ENCODE measurements at regions not wholly inside any gene's neighbourhood (a gene's known extent, or its start where the extent isn't known, plus 50 kb on each side); places are given as distances from the start of the nearest gene placed in this dataset.

DNA sequence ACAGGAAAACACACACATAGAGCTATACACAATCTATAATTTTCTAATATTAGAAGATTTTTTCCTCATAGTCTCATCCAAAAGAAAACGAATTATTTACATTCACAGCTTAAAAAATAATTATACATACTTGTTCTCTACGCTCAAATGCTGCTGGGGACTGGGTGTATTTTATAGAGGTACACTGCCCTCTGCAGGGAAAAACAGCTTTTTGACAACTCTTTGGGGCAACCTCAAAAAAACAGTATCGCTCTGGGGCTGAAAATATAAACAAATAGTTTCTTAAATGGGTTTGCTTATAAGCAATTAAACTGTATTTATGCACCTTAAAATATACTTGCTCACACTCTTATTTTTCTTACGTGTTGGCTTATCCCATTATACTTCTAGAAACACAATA is 261.8 kb upstream of the PSMD7 start:
- peak; percentile 56 for DNase-seq

DNA sequence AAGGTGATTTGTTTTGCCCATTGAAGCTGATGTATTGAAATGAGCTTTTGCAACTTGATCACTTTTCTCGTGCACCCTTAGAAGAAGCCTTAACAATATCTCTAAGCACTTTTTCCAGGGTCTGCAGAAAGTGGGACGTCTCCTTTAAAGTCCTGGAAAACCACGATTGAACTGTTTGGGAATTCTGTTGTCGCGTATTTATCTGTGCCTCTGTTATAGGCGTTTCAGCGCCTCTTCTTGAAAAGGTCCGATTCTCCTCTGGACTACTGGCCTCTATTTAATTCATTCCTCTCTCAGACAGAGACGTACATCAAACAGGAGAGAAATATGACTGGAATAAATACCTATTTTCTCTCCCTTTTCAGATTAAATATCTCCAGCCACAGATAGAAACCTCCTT is 262.4 kb upstream of the PSMD7 start:
- DNase-seq: peak; percentile 8

DNA sequence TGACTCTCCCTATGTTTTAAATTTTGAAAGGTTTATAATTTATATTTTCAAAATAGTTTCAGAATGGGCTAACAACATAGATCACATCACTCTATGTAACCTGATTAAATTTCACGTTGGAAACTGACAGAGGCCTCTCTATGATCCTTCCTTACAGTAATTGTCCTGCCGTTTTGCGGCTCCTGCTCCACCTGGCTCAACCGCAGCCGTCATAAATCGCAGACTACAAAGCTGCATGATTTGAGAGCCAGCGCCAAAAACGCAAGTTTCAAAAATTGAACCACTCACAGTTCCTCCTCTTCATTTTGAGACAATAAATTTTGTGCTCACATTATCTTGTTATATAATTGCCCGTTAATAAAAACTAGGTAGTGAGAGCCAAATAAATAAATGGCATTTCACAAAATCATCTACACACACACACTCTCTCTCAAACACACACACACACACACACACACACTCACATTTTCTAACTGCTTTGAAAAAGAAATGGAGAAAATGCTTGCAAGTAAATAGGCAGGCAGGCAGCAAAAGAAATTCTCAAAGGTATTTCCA is 263.1 kb upstream of the PSMD7 start:
- no peak for DNase-seq

DNA sequence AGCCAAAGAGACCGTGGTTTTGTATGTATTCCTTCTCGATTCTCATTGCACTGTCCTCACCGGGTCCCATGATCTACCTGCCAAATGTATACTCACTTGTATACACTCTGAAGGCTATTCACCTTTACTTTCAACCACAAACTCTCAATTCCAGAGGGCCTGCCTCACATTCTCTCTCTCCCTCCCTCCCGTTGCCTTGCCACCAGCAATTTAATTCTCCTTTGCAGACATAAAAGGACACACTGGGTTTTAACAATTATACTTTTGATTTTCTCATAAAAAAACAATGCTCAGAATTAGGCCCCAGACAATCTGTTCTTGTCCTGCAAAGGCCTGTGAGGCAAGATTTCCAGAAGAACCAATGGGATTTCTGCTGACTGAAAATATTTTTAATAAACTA is 265.1 kb upstream of the PSMD7 start:
- DNase-seq: no peak

DNA sequence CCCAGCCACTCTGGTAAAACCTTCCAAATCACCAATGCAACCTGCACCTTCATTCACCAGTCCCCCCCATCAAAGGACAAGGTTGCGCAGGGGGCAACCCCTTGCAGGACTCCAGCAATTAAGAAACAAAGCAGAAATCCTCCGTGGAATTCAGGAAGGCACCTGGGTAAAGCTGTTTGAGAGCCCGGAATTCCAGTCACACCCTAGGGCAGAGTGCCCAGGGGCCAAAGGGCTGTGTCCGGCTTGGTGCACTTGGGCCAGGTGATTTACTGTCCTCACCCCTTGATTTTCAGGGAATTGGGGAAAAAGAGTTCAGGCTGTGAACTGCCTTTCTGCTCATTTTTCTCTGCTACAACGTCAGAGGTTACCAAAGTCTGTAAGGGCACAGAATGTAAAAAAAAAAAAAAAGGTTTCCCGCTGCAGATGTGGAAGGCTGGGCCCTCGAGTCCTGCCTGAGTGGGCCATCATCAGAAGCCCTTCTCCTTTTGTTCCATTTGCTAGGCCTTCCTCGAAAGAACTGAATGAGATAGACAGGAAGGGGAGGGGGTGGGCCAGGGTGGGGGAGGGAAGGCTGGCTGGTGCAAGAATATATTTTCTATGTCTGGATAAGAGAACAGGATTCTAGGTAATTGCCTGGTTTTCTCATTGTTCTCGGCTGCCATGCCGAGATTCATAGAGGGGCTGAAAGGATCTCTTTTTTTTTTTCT is 266.5 kb upstream of the PSMD7 start:
- no peak for DNase-seq

DNA sequence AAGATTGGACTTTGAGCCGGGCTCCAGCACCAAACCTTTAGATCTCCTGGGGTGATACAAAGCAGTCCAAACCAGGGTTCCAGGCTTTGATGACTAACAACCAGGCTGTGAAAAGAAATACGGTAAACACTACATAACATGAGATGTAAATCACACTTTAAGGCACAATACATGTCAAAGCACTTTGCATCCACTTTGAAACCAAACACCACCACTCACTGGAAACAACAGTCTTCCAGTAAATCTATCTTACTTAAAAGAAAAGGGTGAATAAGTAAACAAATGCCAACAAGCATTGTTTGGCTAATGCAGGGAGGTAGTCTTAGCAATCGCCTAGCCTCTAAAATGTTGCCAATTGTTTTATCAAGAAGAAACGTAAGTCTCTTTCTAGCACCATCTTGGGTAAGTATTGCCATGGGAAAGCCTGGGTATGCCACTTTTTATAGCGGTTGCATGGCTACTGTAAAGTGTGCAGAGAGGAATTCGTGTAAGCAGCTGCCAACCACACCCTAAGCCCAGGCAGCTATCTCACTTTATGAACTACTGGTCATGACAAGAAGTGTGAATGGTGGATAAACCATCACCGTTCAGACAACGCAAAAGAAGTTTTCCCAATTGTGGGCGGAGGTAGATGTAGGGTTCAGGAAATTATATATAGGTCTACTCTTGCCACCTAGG is 267.4 kb upstream of the PSMD7 start:
- DNase-seq: no peak

DNA sequence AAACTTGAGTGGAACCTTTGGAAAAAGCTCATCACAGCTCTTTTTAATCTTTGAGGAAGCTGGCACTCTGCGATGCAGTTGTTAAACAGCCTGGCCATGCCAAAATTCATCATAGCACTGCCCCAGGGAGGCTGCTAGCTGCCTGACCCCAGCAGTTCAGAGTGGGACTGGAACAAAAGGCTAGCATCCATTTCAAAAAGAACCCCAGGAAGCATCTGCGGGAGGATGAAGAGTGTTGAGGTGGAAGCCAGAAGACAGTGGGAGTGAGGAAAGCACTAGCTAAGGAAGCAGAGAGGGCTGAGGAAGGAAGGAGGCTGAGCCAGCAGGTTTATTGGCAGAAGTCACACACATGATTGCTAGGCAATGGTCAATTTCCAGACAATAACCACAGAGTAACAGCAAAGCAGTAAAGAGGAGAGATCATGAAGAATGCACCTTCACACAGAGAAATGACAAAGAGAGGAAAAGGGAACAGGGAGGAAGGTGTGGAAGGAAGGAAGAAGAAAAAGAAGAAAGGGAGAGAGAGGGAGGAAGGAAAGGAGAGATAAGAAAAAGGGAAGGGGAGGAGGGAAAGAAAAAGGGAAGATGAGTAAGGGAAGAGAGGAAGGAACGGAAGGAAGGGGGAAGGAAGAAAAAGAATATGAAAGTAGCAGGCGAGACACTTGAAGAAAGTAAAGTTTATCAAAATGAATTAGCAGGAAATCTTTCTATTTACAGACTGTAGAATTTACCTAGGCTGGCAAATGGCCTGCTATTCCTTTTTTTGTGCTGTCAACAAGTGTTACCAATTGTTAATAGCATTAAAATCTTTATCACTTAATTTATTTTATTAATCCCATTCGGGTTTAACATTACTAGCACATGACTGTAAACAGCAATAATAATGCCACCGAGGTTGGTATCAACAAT is 270.0 kb upstream of the PSMD7 start:
- no peak for DNase-seq

DNA sequence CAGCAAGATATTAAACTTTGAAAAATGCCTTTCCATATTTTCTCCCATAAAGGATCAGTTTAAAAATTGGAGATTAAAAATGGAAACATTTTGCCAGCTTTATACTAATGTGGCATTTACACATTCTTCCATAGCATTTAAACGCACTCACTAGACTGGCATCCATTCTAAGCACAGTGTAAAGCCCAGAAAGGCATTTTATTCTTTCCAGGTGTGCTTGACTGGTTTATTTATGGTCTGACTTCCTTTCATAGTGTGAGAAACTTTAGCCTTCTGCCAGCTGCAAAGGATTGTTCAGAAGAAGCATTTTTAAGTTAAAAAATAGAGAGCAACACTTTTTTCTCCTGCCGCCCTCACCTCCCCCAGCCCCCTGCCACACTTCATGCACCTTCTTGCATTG is 271.7 kb upstream of the PSMD7 start:
- DNase-seq: no peak

DNA sequence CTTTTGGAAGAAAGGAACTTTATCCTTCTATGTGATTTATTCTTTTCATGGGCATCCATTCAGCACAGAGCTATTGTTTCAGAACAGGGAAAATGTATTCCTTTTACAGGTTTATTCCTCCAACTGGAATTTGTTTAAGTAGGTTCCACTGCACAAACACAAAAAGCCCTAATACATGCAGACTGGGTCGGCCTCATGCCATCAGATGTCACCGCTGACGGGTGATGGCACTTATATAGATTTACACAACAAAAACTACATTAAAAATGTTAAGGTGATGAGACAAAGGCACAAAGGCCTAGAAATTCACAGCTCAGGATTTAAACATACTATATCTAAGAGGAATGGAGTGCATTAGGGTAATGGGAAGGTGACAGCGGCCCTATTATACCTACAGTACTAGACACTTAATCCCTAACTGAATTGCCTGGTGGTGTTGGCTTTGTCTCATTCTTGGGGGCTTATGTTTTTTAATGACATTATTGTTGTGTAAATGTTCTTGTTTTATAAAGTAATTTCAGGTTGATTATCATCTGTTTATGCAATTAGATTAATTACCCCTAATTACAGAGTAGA is 276.4 kb upstream of the PSMD7 start:
- no peak for DNase-seq

DNA sequence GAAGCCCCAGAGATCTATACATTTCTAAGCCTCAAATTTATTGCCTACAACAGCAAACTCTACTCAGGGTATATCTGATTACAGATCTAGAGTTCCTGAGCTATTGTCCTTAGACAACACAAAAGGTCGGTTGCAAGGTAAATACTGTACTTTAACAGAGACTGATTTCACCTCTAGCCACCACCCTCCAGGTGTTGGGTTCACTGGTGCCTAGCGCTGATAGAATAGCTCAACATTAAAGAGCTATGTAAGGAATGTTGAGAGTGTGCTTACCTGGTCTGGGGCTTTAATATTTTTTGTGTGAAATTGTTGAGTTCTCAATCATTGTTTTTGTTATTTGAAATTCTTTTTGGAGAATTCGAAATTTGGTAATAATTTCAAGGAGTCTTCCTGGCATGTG is 277.0 kb upstream of the PSMD7 start:
- DNase-seq: no peak

DNA sequence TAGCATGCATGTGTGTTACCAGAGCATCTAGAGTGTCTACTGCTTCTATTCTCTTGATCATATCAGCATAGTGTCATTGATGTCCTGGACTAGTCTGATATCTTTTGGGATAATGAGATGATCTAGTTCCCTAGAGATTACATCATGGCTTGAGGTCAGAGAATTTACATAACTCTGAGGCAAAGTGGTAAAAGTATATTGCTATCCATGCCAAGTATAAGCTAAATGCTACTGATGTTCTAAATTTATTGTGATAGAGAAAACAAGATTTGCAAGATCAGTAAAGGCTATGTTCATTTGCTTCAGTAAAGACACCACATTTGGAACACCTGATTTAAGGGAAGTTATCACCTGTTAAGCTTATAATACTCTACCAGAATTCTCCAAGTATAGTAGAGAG is 280.7 kb upstream of the PSMD7 start:
- no peak for DNase-seq

DNA sequence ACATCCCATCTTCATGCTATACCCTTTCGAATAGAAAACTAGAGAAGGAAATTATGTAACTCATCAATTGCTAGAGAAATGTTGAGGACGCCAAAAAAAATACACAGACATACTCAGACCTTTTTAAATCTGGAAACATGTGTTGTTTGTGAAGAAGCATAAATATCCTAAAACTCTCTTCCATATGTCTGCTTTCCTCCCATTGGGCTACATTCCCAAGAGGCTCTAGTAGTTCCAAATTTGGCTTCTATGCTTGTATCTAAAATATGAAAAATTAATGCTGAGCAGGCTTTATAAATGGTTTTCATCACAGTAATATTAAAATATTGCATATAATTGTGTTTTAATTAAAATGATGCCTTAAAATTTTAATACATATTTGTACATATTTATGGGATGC is 297.9 kb upstream of the PSMD7 start:
- DNase-seq: peak; percentile 17

DNA sequence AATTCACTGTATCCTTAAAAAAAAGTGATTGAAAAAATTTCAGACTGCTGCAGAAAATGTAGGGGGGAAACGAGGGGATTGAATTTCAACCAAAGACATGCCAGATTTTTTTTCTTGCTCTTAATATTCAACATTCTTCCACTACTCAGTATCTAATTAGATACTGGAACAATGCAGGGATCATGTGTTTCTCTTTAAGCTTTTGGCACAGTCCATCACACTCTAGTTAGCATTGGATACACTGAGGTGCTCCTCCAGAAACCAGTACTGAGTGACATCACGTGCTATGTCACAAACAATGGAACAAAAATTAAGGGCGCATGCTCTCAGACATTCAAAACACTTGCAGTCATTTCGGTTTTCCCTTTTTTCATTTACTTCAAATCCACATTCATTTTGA is 298.6 kb upstream of the PSMD7 start:
- peak; percentile 74 for DNase-seq

DNA sequence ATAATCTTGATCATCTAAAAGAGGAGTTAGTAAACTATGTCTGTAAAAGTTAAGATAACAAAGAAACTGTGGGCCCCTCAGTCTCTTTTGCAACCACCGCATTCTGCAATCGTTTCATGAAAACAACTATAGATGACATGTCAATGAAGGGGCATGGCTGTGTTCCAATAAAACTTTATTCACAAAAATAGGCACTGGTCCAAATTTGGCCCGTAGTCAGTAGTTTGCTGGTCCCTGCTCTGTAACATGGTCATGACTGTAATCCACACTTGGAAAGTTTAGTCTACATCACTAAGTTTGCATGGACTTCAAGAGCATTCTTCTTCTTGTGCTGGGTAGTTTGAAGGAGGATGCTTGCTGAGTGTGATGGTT is 299.3 kb upstream of the PSMD7 start:
- DNase-seq: peak; percentile 16

DNA sequence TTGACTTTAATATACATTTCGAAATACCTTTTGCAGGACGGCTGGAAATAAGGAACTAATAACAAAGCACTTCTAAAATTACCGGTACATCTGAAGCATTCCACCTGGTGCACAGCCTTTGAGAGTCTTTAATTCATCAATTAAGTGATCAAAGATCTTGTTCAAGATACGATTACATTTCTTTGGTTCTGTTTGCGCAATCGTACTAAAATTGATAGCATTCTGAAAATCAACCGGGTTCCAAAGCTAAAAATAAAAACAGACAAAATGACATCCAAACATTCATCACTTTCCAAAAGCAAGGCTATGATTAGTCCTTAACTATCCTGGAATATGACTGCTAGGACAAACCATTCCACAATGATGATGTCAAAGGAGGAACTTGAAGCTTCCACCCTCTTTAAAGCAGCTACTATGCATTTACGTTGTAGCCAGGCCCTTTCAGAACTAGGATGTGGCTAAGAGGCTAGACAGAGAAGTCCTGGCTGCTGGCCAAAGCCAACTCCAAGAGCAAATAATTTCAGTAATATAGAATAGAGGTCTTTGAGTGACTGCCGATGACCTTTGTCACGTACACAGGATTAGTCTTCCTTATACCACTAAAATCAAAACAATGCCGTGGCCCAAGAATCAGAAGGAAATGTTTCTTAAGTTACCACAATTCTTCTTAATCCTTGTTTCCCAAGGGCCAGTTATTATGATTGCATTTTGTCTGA is 299.8 kb upstream of the PSMD7 start:
- peak; percentile 7 for DNase-seq

DNA sequence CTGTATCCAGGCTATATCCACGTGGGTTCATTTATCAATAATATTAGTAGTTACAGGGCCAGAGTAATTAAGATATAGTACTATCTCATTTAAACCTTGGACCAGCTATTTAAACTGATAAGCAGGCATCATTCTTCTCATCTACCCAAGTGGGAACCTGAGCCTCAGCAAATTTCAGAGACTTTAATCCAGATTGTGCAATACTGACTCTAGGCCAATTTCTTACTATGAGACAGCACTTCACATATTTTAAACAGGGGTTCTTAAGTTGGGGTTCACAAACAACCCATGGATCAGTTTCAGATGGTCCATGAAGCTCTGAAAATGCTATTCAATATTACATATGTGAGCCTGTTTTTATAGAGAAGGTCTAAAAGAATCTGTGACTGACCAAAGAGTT is 302.7 kb upstream of the PSMD7 start:
- DNase-seq: no peak

DNA sequence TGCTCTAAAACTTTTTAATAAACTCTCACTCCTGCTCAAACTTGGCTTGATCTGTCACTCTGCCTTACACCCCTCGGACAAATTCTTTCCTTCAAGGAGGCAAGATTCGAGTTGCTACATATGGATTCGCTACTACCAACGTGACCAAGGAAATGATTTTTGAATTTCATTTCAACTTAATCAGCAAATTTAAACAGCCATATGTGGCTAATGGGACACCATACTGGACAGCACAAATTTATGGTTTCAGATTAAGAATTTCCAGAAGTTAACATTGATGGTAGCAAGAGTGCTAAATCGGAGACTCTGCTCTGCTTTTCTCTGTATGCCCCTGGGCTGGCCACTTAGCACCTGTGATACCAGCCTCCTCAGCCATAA is 318.2 kb upstream of the PSMD7 start:
- no peak for DNase-seq

DNA sequence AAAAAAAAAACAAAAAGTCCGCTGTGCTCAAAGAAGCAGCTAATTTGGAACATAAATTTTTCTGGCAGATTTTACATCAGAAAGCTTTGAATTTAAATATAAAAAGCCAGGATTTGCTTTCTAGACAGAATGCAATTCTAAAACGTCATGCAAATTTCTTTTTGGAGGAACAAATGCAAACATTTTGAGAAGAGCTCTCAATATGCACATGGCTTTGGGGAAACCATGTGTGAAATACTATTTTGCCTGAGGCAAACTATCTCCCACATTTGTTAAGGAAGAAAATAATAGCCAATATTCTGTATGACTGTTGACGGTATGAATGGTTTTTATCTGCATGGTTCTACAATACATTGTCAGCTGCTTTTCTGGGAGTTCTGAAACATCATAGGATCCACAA is 320.0 kb upstream of the PSMD7 start:
- no peak for DNase-seq

DNA sequence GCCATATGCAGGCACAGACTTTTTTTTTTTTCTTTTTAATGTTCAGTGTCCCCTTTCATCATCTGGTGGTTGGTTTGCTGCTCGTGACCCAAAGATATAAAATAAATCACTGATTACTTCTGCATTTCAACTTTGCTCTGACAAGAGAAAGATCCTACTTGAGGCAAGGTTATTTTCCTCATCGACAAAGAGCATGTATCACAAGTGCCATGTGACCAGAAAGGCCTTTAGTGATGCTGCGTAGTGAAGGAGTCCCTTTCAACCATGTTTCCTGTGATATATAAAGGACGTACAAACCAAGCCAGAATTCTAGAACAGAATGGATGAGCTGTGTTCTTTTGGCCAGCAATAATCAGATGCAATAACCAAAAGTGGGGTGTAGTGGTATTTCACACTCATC is 323.4 kb upstream of the PSMD7 start:
- no peak for DNase-seq

DNA sequence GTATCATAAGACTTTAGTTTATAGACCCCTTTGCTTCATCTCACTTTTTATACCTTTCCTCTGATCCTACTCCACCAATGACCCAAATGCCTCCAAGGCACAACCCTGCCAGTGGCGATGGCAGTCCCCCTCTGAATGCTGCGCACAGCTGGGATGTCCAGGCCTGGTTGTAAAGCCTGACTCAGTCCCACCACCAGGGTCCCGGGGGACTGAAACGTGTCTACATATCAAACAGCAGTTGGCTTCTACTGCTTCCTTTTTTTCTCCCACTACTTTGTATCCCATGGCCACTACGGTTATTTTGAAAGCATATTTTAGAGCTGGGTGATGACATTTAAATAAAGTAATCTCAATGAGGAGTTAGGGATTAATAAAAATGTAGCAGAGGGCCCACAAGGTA is 329.8 kb upstream of the PSMD7 start:
- DNase-seq: no peak

DNA sequence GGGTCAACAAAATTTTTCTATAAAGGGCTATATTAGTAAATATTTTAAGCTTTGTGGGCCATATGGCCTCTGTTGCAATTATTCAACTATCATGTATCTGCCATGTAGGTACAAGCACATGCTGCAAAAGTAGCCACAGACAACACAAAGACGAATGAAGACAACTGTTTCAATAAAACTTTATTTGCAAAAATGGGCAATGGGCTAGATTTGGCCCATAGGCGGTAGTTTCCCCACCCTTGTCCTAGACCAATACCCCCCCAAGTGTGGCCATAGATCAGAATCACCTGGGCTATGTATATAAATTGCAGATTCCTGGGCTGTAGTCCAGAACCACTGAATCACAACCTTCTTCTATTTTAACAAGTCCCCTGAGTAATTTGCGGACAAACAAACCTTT is 331.0 kb upstream of the PSMD7 start:
- DNase-seq: no peak
